ENCODE measurements at regions not wholly inside any gene's neighbourhood (a gene's known extent, or its start where the extent isn't known, plus 50 kb on each side); places are given as distances from the start of the nearest gene placed in this dataset.
"Not testable (repeated sequence)": the region's sequence is repeated elsewhere in the genome, so short reads cannot be mapped to it uniquely, and the experiment has no call there.

DNA sequence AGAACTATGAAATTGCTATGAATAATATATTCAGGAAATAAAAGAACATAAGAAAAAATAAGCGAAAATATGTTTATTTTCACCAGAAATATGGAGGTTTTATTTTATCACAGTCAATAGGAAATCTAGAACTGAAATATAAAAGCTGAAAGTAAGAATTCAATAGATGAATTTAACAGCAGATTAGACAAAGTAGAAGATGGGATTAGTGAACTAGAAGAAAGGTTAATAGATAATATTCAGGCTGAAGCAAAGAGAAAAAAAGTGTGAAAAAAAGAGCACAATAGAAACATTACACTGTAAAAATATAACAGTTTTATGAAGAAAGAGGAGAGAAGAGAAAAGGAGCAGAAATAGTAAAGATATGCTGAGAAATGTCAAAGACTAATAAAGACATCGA lies 1152.1 kb downstream of the FAT4 start:
- no peak for DNase-seq

DNA sequence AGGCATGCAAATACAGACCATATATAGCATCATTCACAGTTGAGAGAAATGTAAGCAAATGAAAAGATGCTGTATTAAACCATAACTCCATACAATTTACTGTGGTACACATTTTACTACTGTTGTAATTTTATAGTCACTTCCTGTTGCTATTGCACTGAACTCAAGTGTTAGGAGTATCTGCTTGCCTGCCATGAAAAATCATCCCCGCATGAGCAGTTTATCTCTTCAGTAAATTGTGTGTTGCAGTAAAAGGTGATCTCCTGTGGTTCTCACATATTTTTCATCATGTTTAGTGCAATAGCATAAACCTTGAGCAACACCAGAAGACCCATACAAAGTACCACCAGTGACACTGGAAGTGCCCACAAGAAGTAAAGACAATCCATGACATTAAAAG lies 1153.4 kb downstream of the FAT4 start:
- no peak for DNase-seq

DNA sequence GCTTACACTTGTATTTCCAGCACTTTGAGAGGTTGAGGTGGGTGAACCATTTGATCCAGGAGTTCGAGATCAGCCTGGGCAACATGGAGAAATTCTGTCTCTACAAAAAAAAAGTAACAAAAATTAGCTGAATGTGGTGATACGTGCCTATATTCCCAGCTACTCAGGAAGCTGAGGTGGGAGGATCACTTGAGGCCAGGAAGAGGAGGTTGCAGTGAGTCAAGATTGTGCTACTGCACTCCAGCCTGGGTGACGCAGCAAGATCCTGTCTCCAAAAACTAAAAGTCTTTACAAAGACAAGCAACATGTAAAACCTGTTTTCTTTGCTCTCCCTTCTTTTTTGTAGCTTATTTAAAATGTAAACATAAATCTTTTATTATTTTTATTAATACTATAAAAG lies 1156.1 kb downstream of the FAT4 start:
- DNase-seq, result no peak

DNA sequence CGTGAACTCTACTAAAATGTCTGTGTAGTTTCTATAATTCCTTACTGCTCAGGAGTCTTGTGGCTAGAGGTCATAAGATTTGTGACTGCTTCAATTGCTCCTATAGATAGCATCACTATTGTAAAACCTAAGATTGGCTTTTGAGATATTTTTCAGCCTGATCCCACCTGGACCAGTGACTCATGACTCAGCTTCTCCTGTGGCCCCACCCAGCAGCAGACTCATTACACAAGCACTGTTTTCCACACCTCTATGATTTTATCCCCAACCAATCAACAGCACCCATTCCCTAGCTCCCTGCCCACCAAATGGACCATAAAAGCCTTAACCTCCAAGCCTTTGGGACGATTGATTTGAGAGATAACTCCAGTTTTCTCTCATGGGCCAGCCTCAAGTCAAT lies 1157.0 kb upstream of the INTU start:
- no peak for DNase-seq

DNA sequence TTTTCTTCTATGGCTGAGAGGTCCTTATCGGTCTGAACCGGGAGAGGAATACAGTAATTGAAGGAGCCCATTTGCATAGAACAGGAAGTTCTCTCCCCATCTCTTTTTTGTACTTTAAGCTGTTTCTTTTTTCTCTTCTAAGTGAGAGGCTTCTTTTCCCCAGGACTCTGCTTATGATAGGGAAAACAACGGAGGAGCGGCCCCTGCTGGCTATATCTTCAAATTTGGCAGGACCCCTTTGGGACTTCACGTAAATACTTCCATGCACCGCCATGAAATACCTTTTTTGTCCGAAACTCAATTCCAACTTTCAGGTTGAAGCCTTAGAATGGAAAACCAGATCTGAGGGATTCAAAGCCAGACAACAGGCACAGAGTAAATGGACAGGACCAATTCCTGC lies 1153.0 kb upstream of the INTU start:
- DNase-seq, result no peak

DNA sequence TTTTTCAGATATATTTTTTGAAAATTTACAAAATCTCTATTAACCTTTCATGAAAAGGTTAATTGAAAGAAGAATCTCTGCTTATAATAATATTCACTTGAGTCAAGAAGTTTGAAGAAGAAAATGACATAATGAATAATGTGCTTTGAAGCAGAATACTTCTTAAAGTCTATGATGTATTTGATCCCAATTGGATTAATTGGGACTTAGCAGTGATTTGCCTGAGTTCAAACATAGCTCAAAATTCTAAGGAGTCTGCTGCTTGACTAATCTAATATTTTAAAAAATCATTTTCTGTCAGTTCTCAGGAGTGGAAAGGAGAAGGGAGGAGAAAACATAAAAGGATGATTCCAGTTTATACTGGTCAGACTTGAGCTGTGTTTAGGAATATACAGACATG lies 1150.4 kb upstream of the INTU start:
- DNase-seq, result no peak

DNA sequence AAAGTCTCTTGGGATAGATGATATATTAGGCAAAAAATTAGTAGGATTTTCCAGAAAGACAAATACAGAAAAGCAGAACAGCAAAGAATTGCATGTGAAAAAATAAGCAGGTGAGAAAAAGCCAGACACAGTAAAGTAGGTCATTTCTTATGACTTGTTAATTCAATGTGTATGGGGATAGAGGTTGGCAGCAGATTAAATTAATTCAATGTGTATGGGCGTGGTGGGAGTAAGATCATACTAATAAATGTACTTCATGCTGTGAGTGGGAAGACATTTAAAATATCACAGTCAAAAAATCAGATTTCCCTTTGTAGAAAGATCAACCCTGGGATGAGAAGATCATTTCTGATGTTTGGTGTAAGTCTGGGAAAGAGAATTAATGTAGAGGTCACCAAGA lies 1146.4 kb upstream of the INTU start:
- no peak for DNase-seq

DNA sequence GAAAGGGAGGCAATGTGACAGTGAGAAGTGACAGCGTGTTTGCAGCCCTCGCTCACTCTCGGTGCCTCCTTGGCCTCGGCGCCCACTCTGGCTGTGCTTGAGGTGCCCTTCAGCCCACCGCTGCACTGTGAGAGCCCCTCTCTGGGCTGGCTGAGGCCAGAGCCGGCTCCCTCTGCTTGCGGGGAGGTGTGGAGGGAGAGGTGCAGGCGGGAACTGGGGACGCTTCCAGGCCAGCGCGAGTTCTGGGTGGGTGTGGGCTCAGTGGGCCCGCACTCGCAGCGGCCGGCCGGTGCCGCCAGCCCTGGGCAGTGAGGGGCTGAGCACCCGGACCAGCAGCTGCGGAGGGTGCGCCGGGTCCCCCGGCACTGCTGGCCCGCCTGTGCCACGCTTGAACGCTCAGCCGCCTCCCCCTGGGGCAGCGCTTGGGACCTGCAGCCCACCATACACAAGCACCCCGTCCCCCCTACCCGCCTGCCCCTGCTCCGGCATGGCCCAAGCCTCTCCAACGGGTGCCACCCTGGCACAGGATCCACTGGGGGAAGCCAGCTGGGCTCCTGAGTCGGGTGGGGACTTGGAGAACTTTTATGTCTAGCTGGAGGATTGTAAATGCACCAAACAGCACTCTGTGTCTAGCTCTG lies 1142.8 kb upstream of the INTU start:
- DNase-seq, result no peak

DNA sequence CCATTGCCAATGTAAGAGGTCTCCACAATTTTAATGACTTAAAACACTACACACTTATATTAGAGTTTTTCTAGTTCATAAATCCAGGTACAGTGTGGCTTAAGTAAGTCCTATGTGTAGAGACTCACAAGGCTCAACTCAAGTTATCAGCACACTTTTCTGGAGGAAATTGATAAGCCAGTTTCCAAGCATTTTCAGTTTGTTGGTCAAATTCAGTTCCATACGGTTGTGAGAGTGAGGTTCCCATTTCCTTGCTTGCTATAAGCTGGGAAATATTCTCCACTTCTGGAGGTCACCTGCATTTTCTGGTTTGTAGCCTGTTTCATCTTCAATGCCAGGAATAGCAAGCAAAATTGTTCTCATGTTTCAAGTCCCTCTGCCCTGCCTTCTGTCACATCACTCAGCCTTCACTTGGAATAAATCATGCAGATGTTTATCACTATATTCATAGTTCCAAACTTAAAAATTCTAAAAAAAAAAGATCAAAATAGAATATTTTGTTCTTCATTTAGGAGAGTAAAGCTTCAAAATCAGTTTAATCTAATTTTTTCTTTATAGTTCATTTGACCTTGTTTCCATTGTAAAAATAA lies 1137.5 kb upstream of the INTU start:
- DNase-seq, result no peak

DNA sequence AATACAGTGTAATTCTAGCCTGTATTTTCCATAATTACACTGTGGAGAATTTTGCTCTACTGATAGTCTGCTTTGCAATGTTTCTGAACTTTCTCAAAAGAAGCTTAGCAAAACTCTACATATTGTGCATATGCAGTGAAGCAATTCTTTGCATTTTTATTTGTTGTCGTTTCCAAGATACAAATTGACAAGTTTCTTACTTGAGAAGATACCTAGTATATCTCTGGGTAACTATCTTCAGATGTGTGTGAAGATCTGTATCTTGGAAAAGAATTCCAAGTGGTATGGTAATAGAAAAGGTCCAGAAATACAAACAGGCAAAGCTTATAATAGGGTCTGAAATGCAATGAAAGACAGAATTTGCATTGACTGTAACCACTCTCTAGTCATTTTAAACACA lies 1119.8 kb upstream of the INTU start:
- DNase-seq, result no peak

DNA sequence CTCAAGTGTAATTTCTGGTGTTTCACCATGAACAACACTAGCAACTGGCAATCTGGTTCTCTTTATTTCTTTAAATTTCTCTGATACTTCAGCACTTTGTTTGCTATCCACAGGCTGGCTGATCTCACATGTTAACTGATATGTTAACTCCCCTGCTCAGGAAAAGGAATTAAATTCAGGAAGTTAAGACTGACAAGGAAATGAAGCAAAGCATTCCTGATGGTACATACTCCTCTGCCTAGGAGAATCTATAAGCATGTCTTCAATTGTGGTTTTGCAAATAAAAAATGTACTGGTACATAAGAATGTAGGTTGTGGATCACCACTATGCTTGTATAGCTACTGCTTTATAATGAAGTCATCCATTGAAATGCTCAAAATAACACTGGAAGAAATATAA lies 1119.2 kb upstream of the INTU start:
- no peak for DNase-seq

DNA sequence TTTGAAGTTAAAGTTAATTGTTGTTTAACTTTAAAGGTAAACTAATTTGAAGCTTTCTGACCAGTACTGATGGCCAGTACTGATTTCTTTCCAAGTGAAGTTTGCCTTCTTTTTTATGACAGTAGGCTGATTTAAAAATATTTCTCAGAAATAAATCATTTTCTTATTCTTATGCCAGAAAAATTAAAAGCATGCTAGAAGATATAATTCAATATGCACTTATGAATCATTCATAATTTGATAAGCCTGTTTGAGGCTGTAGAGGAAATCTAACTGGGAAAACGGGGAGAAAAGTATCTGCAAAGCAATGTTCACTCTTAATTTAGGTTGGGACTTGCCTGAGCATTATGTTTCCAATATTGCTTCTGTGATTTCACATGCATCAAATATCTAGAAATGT lies 1112.0 kb upstream of the INTU start:
- DNase-seq, result no peak

DNA sequence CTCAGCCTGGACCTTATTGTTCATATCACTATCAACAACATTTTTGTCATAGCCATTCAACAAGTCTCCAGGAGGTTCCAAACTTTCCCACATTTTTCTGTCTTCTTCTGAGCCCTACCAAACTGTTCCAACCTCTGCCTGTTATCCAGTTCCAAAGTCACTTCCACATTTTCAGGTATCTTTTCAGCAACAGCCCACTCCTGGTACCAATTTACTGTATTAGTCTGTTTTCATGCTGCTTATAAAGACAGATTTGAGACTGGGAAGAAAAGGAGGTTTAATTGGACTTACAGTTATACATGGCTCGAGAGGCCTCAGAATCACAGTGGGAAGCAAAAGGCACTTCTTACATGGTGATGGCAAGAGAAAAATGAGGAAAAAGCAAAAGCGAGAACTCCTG lies 1107.4 kb upstream of the INTU start:
- DNase-seq, result not testable (repeated sequence)

DNA sequence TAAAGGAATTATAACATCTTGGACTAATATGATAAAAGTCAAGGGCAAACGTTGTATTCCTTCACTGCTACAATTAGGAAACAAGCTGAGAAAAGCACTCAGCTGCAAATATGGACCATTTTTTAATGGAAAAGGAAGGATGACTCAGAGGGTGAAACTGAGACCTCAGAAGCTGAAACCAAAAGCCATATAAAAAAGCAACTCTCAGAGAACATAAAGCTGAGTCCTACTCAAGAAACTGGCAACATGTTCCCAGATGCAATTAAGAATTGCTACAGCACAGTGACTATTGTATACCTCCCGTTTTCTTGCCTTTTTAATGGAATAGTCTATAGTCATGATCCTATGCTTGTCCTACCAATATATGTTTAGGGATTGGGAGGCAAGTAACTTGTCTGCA lies 1106.4 kb upstream of the INTU start:
- DNase-seq, result no peak

DNA sequence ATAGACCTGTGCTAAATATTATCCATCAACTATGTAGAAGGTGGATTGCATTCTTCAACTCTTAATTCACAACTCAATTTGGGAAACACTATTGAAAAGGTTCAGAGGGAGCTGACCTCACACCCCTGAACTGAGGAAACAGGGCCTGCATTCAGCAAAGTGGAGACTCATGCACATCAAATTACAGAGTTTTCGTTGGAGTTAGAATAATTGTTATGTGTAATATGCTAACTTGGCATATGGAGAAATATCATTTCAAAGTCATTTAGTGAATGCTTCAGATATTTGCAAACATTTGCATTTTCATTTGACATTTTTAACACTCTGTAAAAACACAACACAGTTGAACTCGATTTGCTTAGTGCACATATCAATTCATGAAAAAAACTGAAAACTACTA lies 1102.8 kb upstream of the INTU start:
- no peak for DNase-seq

DNA sequence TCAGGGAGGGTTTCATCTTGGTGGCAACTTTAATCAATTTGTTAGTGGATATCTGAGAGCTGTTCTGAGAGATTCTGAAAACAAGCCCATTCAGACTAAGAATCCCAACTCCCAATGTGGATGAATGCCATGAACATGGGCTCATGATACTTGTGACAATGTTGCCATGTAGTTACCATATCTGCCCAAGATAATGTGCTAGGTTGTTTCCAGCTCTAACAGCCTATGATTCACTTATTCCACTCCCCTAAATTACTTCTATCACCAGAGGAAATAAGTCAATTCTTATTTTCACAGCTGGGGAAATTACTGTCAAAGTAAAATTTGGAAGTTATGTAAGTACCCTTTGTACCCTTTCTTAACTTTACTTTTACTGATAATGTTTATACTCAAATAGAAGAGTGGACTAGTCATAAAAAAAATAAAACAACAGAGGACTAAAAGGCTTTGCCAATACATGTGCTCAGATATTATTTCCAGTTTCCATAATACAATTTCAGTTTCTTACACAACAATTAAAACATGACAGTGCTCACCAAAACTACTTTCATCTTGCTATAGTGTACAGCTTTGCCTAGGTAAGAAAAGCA lies 1101.7 kb upstream of the INTU start:
- no peak for DNase-seq

DNA sequence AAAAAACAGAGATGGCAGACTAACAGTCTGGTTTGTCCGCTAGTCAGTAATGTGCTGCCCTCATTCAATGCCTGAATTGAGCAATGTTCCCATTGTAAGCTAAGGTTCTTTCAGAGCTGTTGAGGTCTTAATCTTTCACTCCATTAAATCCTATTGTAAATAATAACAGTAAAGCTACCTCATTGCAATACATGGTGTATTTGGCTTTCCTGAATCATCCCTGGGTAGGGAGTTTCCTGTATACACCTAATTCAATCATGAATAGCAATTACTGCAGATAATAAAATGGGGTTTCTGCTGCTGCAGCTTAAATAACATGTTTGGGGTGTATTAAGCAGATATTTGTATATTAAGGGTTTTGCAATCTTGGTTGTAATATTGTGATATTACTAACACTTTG lies 1100.2 kb upstream of the INTU start:
- DNase-seq, result no peak

DNA sequence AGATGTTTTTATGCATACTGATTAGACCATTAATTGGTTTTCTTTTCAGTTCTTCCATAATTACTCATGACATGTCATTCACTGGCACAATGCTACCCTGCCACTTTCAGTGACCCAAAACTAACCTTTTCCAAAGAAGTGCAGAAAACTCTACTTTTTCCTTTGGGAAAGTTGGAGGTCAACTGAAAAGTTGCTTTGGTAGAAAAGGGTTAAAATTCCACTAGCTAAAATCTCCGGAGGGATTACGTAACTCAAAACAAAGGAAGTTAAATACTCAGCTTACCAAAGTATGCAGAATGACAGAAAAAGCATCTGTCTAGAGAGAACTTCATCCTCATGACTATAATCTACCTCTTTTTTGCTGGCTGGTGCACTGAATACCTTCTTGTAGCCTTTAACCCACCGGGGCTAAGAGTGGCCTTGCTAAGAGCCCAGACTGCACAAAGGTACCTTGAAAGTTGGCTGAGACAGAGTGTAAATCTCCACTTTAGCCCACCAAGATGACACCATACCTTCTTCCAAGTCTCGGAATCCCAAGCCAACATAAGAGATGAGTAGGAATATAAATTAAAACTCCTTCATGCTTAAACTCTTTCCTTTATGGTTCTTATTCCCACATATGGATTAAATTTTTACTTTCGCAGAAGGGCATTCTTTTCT lies 1099.5 kb upstream of the INTU start:
- no peak for DNase-seq

DNA sequence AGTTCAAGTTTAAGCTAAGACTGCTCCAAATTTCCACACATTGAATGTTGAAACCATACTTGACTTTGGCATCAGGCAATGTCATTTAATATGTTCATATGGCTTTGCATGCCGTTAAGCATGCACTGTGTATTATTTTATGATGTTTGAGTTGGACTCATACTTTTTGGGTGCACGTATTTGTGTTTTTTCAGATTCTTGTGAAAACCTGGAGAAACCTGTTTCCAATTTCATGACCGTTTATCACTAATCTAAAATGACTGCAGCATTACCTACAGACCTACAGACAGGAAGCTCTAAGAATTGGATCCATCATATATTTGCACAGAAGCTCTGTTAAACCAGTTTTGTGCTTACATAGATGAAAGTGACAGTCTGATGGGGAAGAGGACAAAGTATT lies 1093.0 kb upstream of the INTU start:
- no peak for DNase-seq

DNA sequence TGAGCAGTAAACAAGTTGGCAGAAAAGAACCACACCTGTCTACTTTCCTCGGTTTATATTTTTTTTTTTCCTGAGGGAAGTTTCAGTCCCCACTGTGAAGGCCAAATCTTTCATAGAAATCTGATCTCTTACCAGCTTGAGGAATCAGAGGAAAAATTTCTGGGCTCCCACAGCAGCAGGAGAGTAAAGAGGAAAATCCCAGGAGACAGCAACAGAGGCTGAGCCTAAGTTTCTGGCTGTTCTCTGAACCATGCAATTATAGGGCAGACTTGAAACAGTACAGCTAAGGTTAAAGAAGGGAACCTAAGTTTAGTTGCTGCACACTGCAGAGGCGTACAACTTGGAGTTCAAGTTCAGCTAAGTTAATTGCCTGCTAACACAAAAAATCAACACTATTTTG lies 1090.9 kb upstream of the INTU start:
- peak in 1 of 2 experiments; percentile 16 for DNase-seq

DNA sequence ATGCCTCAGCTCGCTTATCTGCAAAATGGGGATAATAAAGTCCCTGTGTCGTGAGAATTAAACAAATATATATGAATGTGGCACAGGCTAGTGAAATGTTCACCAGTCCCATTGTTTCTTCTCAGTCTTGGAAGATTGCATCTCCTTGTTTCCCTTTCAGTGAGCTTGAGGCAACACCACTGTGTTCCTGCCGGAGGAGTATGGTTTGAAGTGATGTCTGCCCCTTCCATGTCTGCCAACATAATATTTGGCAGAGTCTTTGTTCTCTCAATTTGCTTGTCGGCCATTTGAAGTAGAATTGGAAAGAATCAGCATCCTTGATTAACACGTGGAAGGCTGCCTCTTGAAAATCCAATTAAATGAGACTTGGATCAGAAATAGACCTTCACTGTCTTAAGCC lies 1088.5 kb upstream of the INTU start:
- peak in 1 of 2 experiments; percentile 39 for DNase-seq

DNA sequence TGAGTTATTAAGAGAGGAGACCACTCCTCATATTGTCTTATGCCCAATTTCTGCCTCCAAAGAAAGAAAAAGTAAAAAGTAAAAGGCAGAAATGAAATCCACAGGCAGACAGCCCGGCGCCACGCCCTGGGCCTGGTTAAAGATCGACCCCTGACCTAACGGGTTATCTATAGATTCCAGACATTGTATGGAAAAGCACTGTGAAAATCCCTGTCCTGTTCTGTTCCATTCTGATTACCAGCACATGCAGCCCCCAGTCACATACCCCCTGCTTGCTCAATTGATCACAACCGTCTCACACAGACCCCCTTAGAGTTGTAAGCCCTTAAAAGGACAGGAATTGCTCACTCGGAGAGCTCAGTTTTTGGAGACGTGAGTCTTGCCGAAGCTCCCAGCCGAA lies 1086.6 kb upstream of the INTU start:
- DNase-seq, result not testable (repeated sequence)

DNA sequence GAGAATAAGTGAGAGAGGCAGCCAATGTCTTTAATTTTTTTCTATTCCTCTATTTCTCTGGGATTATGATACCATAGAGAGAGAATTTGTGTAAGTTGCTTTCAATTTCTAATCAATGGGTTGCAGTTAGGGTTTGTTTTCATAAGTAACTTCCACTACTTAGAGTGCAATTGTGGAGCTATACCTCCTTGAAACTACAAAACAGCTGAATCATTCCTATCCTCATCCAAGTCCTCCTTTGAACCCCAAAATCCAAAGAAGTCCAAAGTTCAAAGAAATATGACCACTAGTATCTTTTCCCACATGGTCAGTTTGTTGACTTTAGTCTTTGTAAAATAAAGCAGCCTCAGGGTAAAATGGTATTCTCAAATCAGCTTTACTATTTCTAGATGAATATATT lies 1085.4 kb upstream of the INTU start:
- no peak for DNase-seq

DNA sequence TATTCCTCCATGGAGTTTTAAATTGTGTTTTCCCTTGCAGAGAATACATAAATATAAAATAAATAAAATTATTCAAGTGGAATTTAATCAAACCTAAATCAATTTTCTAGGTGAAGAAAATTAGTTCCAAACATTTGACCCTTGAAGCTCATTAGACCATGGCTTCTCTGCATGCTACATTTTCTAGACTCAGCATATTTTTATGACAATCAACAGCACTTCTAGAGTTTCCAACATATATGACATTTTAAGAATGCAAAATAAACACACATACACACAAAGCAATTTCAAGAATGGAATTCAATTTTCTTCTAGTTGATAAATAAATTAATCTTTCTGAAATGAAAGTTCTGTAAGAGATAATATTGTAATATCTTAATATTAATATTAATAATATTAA lies 1083.9 kb upstream of the INTU start:
- no peak for DNase-seq

DNA sequence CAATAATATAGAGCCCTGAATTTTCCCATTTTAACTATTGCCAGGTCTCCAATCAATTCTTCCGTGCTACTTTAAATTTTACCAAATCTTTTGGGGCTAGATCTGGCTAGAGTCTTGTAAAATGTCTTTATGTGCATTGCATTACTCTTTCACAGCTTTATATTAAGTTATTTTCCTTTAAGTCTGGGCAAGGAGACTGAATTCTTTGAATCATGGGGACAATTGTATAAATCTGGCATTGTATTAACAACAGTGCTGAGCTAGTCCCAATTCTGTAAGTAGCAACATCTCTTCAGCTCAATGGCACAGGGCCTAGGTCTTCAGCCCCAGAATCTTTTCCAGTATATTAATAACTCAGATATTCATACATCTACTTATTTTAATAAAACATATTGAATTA lies 1080.4 kb upstream of the INTU start:
- DNase-seq, result no peak

Measured in NCI-H446 (cell line).